ENCODE measurements at regions not wholly inside any gene's neighbourhood (a gene's known extent, or its start where the extent isn't known, plus 50 kb on each side); places are given as distances from the start of the nearest gene placed in this dataset.

- no peak for DNase-seq
Observed at GRCh38 chr11:128407962-128408361, 179.4 kb downstream of the ETS1 start.

- no peak for DNase-seq
Observed at GRCh38 chr11:128405714-128406662, 181.4 kb downstream of the ETS1 start.

- no peak for DNase-seq
Observed at GRCh38 chr11:128405112-128405511, 182.2 kb downstream of the ETS1 start.

GRCh38 chr11:128404437-128404836 lies 182.9 kb downstream of the ETS1 start:
- DNase-seq = no peak

GRCh38 chr11:128400382-128401203 lies 186.8 kb downstream of the ETS1 start:
- DNase-seq = no peak

GRCh38 chr11:128399251-128400121 lies 187.9 kb downstream of the ETS1 start:
- DNase-seq = no peak

GRCh38 chr11:128398517-128399250 lies 188.7 kb downstream of the ETS1 start:
- DNase-seq = no peak

GRCh38 chr11:128397362-128397761 lies 190.0 kb downstream of the ETS1 start:
- no peak for DNase-seq

GRCh38 chr11:128394431-128395089 lies 192.8 kb downstream of the ETS1 start:
- DNase-seq = no peak

- no peak for DNase-seq
Observed at GRCh38 chr11:128392259-128392658, 195.1 kb downstream of the ETS1 start.

- DNase-seq = no peak
Observed at GRCh38 chr11:128391811-128392210, 195.5 kb downstream of the ETS1 start.

GRCh38 chr11:128390246-128390645 lies 197.1 kb downstream of the ETS1 start:
- no peak for DNase-seq

GRCh38 chr11:128389461-128389976 lies 197.8 kb downstream of the ETS1 start:
- no peak for DNase-seq

GRCh38 chr11:128388206-128388815 lies 199.0 kb downstream of the ETS1 start:
- DNase-seq = no peak

GRCh38 chr11:128379587-128380580 lies 207.5 kb downstream of the ETS1 start:
- peak; percentile 20 to 31 for DNase-seq

- no peak for DNase-seq
Observed at GRCh38 chr11:128375961-128376360, 211.4 kb downstream of the ETS1 start.

GRCh38 chr11:128374026-128374425 lies 213.3 kb downstream of the ETS1 start:
- DNase-seq = no peak

- DNase-seq = no peak
Observed at GRCh38 chr11:128372977-128373376, 214.4 kb downstream of the ETS1 start.

- DNase-seq = peak; percentile 23 to 29
Observed at GRCh38 chr11:128367573-128367972, 219.8 kb downstream of the ETS1 start.
